ENCODE measurements at regions not wholly inside any gene's neighbourhood (a gene's known extent, or its start where the extent isn't known, plus 50 kb on each side); places are given as distances from the start of the nearest gene placed in this dataset.
"Not testable (repeated sequence)": the region's sequence is repeated elsewhere in the genome, so short reads cannot be mapped to it uniquely, and the experiment has no call there.

DNA sequence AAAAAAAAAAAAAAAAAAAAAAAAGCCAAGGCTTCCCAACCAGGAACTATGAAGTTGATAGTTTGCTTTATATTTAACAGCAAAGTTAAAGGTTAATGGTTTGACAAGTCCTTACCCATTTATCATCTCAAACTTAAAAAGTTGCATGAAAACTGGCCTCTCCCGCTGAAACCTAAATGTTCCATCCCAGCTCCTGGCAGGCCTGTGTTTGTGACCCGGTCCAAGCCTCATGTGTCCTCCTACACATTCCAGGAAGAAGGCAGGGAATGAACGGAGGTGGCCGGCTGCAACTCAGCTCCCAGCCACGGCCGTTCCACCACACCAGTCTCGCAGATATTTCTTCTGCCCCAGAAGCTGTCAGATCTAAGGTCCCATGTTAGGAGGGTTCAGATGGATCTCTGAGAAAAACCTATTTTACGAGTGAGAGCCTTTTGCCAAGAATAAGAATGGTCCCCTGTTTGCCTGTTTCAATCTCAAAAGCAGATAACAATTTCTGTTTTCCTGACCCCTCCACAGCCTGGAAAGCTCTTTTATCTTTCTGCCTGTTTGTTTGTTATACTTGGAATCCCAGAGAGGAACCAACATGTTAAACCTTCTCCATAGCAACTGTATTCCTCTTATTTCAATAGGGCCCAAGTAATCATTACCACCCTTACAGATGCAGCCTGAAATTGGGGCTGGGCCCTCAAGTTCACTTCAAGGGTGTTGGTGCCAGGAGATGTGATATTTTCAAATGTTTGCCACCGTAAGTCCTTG is 56.5 kb downstream of the KCTD12 start:
- peak; percentile 52 for DNase-seq

DNA sequence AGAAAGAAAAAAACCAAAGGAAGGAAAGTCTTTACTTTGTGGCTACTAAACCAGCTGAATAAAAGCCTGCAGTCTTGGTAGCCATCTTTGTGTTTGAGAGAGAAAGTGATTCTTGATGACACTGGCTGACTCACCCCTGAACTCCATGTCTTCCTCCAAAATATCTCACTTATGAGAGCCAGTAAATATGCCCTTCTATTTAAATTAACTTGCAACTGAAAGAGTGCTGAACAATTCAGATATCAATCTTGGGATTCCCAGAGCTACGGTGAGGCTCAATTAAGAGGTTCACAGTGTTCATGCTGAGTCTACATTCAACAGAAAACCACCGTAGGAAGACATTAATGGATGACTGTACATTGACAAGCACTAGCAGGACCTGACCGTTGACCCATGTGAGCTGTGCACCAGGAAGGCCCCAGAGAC is 57.9 kb downstream of the KCTD12 start:
- DNase-seq = no peak

DNA sequence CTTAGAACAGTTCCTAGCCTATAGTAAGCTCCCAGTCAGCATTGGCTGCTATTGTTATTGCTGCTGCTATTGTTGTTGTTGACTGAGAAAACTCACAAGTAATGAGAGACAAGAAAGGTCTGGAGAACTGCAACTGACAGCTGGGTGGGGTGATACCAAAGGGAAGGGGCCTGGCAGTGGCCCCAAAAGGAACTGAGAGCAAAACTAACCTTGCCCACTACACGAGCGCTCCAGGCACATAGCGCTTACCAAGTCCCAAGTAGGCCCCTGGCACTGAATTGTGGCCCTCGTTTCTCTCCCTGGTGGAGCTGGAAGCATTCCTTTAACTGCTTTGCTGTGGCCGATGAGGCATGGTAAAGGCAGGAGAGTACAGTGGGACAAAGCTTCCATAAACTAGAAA is 59.7 kb downstream of the KCTD12 start:
- no peak for DNase-seq

DNA sequence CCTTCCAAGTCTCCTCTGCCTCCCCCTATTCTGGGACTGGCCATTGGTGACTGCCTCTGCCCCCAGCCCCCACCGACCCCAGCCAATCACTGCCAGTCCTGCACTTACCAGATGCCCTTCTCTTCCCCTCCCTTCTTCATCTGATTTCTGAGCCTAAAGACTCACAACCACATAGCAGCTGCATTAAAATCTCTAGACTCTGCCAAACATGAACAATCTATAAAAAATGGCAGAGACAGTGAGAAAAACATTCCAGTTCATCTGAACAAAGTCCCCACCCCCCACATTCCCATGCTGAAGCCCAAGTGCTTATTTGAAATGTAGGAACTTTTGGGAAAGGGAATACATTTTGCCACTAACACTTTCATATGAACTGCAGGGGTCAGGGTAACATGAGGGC is 60.8 kb downstream of the KCTD12 start:
- no peak for DNase-seq

DNA sequence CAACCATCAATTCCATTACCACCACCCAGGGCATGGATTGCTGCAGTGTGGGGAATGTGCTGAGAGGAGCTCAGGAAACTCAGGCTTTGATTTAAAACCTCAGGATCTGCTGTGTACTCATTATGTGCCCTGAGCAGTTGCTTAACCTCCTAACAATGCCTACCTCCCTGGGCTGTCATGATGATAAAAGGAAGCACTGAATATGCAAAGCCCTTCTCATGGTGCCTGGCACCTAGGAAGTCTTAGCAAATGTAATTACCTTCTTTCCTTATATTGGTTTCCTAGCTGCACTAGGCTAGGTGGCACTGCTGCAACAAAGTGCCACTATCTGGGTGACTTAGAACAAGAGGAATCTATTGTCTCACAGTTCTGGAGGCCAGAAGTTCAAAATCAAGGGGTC is 62.2 kb downstream of the KCTD12 start:
- DNase-seq = no peak

DNA sequence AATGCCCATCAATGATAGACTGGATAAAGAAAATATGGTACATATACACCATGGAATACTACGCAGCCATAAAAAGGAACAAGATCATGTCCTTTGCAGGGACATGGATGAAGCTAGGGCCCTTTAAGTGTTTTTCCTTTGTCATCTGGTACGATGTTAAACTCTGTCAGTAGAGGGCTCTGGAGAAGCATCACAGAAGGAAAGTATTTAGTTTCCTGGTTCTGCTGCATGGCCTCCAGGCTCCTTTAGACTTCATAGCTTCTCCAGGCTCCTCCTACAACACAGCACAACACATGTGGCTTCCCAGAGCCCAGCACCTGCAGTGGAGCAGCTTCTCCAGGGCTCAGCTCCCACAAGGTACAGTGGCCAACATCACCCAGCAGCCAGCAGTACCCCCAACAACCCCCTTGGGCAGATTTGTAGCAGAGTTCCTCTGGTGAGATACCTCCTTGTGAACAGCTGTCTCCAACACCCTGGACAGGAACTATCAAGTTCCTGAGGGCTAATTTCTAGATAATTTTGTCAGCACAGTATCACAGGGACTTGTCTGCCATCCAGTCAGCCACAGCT is 63.4 kb downstream of the KCTD12 start:
- DNase-seq = no peak

DNA sequence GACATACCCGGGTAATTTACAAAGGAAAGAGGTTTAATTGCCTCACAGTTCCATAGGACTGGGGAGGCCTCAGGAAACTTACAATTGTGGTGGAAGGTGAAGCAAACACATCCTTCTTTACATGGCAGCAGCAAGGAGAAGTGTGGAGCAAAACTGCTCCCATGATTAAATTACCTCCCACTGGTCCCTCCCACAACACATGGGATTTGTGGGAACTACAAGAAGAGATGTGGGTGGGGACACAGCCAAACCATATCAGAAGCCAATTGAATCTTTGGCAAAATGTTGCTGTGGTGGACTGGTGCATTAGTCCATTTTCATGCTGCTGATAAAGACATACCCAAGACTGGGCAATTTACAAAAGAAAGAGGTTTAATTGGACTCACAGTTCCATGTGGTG is 65.0 kb downstream of the KCTD12 start:
- DNase-seq = not testable (repeated sequence)

DNA sequence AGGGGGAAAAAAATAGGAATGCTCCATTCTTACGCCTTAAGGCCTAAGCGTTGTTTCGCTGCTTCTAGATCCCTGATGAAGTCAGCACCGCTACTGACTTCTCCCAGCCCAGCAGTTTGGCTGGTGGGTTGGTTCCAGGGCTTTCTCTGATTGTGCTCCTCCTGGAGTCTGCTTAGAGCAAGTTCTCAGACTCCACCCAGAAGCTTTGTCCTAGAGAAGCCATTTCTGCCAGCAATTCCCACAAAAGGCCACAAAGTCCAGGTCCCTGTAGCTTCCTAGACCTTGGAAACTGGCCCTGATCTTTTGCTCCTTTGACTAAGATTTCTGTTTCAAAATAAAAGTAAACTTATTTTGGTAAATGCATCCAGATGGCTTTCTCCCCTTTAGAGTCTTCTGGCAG is 65.4 kb downstream of the KCTD12 start:
- peak; percentile 75 for DNase-seq

DNA sequence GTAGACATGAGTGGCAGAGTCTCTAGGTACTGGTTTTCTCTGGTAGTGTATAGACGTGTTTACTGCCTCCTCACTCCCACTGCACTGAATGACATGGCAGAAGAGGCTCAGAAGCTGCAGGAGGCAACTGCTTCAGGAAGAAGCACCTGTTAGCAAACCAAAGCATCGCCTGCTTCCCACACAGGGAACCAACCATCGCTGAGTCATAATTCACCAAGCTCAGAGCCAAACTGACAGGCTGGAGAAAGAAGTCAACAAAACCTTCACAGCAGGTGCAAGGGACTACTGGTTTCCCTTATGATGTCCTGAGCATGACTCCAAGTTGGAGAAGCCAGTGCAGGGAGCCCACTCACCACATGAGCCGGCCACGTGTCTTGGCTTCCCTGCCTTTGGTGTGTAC is 69.8 kb downstream of the KCTD12 start:
- DNase-seq = no peak

DNA sequence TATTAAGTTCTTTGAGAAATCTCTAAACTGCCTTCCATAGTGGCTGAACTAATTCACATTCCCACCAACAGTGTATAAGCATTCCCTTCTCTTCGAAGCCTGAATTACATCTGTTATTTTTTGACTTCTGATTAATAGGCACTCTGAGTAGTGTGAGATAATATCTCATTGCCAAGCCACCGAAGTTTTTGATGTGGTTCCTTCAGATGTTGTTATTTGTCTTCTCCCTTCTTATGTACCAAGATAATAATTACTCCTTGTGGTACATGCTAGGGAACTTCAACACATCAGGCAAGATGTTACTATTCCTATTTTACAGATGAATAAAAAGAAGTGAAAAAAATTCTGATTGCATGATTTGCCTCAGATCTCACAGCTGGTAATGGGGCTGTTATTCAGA is 70.9 kb downstream of the KCTD12 start:
- DNase-seq = no peak

DNA sequence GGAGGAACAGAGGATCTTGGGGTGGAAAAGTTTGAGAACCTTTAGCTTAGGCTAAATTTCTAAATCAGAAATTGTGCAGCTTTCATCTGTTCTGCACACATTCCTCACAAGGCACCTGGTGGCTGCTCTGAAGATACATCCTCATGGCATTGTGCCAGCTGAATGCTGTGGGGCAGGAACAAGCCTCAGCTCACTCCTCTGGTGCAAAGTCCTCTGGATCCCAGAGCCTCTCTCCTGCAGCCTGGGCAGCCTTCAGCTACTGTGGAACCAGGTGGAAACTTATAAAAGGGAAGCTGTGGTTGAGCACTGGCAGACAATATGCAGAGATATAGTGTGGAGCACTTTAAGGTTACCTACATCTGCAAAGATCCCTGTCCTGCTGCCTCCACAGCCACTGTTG is 72.3 kb downstream of the KCTD12 start:
- no peak for DNase-seq

DNA sequence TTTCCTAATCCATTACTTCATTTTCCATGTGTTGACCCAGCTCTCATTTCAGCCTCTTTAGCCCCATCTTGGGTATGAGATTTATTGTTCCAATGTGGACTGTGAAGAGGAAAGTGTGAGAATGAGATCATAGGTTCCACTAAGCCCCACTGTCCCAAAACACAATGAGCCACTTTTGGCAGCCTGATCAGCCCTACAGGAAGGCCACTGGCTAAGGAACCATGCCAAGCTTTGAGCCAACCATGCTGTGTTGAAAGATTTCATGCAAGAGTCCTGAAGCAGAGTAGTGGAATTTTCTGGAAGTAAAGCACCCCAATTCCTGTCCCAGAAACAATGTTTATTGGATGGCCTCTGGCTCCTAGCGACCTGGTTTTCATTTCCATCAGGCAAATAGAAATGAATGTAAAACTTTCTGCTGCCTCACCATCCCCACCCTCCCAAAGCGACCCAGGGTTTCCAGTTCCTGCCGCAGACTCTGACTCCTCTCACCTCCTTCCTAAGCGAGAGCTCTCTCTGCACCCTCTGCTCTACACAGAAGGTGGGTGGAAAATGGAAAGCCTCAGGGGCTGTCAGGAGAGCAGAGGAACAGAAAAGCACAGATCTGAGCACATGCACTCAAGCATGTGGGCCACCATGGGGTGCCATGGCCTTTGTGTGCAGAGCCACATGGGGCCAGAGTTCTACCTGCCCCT is 73.1 kb downstream of the KCTD12 start:
- DNase-seq = peak; percentile 73

DNA sequence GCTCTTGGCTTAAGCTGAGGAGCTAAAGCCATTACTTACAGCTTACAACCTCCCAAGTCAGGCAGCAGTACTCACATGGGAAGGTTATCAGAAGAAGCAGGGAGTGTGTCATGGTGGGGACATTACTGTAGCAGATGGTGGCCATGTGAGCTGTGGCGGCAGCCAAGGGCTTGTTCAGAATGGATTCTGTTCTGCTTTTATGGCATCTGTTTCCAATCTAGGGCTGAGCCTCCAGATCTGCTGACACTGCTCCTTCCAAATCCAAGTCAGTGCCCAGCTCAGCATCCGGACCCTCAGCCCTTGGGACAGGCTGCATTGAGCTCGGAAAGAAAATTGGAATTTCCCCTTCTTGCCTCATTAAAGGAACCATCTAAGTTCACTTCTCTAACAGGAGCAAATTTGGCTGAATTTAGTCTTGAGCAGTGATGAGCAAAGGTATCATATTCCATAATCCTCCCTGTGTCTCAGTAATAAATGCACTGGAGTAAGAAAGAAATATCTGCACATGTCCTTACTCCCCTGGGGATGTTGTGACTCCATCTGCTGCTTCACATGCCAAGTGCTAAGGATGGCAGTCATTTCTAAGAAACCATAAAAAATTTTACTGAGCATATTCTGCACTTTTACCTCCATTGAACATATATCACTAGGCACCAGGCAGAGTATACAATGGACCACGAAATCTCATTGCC is 73.9 kb downstream of the KCTD12 start:
- DNase-seq = peak; percentile 81

DNA sequence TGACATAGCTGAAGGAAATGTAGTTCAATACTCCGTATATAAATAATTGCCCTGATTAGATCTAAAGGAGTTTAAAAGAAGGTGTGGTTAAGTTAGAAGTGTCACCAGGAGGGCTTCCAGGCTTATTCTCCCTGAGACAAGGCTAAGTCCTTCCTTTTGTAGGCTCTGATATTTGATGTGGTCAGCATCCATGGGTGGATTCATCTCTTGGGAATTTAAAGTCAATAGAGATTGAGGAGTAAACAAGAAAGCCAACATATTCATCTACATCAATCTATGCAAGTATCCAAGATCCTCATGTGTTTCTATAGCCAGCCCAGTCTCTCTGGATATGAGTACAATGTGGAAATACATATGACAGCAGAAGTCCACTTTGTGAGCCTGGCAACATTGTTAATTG is 76.8 kb downstream of the KCTD12 start:
- DNase-seq = no peak

DNA sequence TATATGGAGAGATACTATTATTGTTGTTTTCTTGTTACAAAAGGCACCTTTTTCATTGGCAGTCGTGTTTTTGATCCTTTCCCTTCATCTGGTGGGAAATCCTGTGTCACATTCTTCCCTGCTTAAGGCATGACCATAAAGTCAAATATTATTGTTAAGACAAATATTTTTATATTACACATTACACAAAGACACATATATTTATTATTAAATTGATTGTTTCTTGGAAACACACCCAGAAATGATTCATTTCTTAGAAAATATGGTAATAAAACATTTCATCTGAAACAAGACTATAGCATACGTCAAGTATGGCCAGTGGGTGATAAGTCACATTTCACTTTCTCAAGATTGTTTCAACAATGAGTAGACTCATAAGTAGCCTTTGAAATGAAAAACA is 77.3 kb downstream of the KCTD12 start:
- DNase-seq = no peak

DNA sequence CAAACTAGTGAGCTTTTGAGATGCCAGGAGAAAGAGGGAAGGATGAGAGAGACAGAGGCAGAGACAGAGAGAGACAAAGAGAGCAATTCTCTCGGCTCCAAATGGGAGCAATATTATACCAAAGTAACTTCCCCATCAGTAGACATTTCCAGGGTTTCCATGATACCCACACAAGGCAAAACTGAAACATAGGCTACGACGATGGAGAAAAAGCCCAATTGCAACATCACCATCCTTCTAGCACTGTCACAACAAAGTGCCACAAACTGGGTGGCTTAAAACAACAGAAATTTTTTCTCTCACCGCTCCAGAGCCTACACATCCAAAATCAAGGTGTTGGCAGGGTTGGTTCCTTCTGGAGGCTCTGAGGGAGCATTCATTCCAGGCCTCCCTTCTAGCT is 81.4 kb downstream of the KCTD12 start:
- no peak for DNase-seq

DNA sequence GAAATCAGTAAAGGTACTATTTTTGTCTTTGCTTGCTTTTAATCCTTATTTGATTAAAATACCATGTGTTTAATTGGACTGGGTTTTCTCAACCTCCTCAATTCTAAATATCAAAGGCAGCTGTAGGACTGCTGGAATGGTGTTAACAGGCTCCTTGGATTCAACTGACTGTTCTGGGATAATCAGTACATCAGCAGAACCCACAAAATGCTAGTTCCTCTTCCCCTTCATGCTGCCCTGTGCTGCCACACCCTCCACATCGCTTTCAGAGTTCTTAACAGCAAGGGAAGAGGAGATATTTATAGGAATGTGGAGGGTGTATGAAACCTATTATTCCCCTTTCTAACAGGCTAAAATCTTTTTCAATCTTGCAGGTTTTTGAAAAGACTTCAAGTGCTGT is 82.4 kb downstream of the KCTD12 start:
- DNase-seq = no peak

DNA sequence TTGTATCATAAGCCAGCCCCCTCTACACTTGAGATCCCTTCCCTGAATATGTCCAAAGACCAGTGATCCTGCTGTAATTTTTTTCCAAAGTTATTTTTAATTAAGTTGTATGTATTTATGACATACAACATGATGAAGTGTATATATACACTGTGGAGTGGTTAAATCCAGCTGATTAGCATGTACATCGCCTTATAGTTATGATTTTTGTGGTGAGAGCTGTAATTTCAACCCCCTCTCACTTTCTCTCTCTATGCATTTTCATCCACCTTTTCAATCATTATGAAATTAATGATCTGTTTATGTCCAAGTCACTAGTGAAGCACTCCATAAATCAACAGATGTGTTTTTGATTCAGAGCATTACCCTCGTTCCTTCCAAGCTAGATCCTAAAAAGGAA is 85.3 kb downstream of the KCTD12 start:
- no peak for DNase-seq

DNA sequence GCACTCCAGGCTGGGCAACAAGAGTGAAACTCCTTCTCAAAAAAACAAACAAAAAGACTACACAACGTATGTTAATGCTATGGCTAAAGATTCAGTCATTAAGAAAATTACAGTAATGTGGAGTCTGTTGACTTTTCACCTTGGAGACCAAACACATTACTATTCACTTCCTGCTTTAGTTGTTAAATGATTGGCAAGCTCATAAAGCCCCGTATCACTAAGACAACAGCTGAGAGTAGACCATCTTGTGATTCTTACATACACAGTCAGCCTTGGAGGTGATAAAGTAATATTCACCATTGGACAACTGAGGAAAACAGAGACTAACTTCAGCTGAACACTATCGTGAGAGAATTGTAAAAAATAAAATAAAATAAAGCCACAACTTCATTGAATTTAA is 86.5 kb downstream of the KCTD12 start:
- DNase-seq = no peak

DNA sequence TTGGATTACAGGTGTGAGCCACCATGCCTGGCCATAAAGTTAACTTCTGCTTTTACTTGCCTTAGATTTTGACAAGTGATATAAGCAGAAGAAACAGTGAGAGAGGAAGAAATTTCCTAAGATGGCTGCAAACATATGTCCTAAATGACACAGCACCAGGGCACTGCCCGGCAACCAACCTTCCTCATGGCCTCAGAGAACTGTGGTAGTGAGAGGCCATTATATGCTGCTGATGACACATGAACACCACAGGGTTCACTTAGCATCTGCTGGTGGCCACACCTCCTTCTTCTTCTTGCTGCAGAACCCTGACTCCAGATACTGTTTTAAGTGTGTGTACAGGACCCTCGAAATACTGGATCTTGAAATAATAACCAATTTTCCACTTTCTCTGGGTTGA is 88.2 kb downstream of the KCTD12 start:
- no peak for DNase-seq

DNA sequence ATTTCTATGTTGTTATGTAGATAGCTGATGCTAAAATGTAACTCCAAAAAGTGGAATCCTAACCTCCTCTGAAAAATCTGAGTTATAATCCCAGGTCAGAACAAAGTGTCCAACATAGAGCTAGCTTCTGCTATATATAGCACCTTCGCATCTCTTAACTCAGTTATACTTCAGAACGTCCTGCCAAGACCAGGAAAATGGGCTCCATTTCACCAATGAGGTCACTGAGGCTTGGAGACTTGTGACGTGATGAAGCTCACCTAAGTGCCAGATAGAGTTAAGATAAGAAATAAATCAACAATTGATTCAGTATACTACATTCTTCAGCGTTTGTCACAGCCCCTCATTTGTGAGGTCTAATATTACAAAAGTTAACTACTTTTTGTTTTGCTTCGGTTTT is 88.8 kb downstream of the KCTD12 start:
- no peak for DNase-seq

DNA sequence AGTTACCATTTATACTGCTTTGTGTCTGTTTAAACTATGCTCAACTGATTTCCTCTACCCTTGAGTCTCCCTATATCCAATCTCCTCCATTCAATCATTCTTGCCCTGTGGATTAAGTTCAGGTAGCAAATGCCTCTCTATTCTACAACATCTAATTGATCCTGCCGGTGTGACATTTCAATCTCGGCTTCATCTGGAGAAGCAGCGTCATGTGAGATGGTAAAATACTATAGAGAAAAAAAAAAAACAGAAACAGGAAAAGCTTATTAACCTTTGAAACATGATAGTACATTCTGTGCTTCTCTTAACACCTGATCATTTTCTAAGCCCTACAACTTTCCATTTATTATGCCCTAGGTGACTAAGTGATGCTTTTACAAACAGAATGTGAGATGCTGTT is 89.4 kb downstream of the KCTD12 start:
- DNase-seq = no peak

Measured in right forelimb (tissue), 1 donor.